ENCODE measurements at regions not wholly inside any gene's neighbourhood (a gene's known extent, or its start where the extent isn't known, plus 50 kb on each side); places are given as distances from the start of the nearest gene placed in this dataset.

DNA sequence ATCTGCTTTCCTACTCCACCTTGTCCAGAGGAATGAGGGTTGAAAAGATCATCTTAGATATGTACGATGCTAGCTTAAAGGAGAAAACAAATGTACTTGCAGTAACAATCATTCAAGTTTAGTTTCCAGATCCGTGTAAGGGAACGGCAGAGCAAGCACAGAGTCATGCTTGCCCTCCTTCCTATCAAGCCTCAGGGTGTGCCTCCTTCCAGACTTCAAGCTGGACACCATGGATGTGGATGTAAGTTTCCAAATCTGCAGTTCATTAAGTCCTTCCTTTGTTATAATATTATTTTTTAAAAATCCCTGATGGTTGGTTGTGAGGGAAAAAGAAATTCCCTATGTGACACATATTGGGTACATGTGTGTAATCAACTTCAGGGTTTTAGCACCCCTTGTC, 238.9 kb upstream of the NT5C1B start:
- TF ChIP-seq, protein P1, sequence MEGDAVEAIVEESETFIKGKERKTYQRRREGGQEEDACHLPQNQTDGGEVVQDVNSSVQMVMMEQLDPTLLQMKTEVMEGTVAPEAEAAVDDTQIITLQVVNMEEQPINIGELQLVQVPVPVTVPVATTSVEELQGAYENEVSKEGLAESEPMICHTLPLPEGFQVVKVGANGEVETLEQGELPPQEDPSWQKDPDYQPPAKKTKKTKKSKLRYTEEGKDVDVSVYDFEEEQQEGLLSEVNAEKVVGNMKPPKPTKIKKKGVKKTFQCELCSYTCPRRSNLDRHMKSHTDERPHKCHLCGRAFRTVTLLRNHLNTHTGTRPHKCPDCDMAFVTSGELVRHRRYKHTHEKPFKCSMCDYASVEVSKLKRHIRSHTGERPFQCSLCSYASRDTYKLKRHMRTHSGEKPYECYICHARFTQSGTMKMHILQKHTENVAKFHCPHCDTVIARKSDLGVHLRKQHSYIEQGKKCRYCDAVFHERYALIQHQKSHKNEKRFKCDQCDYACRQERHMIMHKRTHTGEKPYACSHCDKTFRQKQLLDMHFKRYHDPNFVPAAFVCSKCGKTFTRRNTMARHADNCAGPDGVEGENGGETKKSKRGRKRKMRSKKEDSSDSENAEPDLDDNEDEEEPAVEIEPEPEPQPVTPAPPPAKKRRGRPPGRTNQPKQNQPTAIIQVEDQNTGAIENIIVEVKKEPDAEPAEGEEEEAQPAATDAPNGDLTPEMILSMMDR (IDR thresholded peaks at IDR 0.05): no peak
- TF ChIP-seq POLR2A (IDR thresholded peaks at IDR 0.05): no peak

All from thyroid gland (tissue), 4 donors.